Stimulated activated CD4-positive, alpha-beta T cell treated with anti-CD3 and anti-CD28 coated beads, TNF-alpha, amount 100 ng/mL, for 48 hours (primary cell): ENCODE measurements at regions not wholly inside any gene's neighbourhood (a gene's known extent, or its start where the extent isn't known, plus 50 kb on each side); places are given as distances from the start of the nearest gene placed in this dataset.
"Not testable (repeated sequence)": the region's sequence is repeated elsewhere in the genome, so short reads cannot be mapped to it uniquely, and the experiment has no call there.

Source experiments
- DNase-seq, 3 donors: peaks; one replicate each; pipeline ENCODE4 v3.0.0-alpha.2; 2020; ENCODE audit warnings: low read depth in 3 of 3

GRCh38 chr15:59896663-59897074 lies 107.4 kb upstream of the FOXB1 start:
- no peak for DNase-seq

DNA sequence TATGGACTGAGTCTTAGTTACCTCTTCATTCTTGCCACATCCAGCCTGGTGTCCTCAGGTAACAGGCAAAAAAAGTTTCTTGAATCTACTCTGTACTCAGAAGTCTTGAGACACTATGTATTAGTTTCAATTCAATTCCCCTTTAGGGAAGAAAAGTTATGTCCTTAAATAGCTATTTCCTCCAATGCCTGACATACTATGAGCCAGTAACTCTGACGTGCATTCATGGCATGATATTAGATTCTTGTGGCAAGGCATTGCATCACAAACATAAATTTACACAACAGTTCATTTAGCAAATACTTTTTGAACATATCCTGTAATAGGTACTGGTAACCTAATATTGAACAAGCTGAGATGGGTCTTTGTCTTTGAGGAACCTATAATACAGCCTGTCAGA lies 109.3 kb upstream of the FOXB1 start:
- DNase-seq = no peak

- no peak for DNase-seq
Measured at GRCh38 chr15:59892985-59893384, 111.1 kb upstream of the FOXB1 start.

DNA sequence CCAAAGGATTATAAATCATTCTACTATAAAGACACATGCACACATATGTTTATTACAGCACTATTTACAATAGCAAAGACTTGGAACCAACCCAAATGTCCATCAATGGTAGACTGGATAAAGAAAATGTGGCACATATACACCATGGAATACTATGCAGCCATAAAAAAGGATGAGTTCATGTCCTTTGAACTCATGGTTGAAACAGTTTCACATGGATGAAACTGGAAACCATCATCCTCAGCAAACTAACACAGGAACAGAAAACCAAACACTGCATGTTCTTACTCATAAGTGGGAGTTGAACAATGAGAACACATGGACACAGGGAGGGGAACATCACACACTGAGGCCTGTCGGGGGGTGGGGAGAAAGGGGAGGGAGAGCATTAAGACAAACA lies 116.2 kb upstream of the FOXB1 start:
- DNase-seq = not testable (repeated sequence)

DNA sequence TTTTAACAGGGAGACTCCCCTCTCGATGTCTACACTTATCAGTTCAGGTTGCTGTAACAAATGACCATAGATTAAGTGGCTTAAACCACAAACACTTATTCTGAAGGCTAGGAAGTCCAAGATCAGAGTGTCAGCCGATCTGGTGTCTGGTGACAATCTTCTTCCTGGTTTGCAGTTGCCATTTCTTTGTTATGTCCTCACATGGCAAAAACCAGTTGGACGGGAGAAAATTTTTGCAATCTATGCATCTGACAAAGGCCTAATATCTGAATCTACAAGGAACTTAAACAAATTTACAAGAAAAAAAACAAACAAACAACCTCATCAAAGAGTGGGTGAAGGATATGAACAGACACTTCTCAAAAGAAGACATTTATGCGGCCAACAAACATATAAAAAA lies 116.9 kb upstream of the FOXB1 start:
- DNase-seq = no peak

DNA sequence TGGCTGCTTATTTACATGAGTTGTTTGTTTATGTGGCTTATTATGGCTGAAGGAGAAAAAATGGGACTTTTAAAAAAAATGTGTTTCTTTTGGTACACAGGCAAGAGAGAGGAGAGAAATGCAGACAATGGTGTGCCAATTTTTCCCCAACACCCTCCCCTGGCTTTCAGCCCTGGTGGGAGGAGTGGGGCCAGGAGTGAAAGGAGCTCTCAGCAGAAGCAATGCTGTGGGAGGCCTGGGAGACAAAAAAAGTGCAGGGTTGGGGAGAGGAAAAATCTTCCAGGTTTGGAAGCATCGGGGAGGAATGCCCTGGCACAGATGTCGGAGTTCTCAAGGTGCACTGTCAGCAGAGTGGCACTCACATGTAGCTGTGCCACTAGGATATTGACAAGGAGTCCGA lies 117.7 kb upstream of the FOXB1 start:
- DNase-seq = no peak

- DNase-seq = no peak
Measured at GRCh38 chr15:59885832-59886231, 118.3 kb upstream of the FOXB1 start.

GRCh38 chr15:59879506-59880265 lies 124.4 kb upstream of the FOXB1 start:
- no peak for DNase-seq

GRCh38 chr15:59876140-59876539 lies 128.0 kb upstream of the FOXB1 start:
- no peak for DNase-seq

GRCh38 chr15:59873644-59874272 lies 130.4 kb upstream of the FOXB1 start:
- DNase-seq = no peak

GRCh38 chr15:59867086-59867855 lies 136.8 kb upstream of the FOXB1 start:
- DNase-seq = no peak

- DNase-seq = no peak
Measured at GRCh38 chr15:59866642-59867041, 137.5 kb upstream of the FOXB1 start.

DNA sequence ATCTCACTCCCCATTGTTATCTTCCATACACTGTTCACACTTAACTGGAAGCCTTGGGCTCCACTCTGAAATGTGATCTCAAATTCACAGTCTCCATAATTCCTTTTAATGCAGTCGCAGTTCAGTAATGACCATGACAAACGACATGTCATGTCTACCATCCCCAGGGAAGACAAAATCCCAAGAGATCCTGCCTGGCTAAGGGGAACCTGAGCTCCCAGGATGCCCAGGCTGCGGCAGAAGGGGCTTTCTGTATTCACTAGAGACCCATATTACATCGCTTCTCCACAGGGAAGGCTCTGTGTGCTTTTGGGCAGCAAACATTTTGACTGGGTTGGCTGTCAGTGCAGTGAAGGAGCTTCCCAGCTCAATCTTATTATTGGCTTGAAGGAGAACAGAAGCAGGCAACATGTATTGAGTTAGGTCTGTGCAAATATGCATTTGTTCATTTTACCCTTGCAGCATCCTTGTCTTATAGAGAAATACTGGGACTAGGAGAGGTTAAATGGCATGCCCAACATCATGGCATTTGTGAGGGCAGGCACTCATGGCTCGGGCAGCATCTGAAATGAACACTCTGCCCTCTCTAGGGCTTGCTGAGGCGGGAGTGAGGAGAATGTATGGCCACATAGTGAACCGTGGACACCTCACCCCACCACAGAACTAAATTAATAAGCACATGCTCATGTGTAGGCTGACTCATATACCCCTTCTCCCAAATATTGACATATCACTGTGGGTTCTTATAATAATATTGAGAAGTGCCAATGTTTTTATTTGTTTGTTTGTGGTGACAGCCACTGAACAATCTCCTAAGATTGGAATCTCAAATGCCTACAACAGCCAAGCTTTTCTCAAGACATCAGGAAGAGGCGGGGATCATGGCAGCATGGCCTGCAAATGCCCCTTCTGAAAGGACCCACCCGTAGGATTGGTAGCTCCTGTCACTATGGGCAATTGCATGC lies 141.6 kb upstream of the FOXB1 start:
- DNase-seq = no peak

- no peak for DNase-seq
Measured at GRCh38 chr15:59847968-59848367, 156.1 kb upstream of the FOXB1 start.

GRCh38 chr15:59845942-59846499 lies 156.9 kb upstream of the BNIP2 start:
- DNase-seq = no peak

DNA sequence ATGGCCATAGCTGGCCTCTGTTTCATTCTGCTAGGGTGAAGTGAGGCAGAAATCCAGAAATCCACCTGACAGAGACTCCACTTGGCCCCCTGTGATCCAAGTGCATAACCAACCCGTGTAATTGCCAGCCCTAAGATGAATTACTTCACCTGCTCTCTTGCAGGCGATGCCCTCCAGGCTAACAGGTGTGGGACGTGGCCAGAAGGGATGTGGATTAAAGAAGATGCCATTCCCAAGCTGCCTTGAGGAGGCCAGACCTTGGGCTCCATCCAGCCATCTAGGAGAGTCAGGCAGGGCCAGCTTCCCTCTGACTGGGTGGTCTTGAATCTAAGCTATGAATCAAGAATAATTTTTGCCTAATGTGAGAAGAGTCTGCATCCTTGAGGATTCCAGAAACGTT lies 154.5 kb upstream of the BNIP2 start:
- no peak for DNase-seq

GRCh38 chr15:59841036-59841435 lies 151.9 kb upstream of the BNIP2 start:
- no peak for DNase-seq

GRCh38 chr15:59839906-59840305 lies 150.8 kb upstream of the BNIP2 start:
- DNase-seq = no peak

DNA sequence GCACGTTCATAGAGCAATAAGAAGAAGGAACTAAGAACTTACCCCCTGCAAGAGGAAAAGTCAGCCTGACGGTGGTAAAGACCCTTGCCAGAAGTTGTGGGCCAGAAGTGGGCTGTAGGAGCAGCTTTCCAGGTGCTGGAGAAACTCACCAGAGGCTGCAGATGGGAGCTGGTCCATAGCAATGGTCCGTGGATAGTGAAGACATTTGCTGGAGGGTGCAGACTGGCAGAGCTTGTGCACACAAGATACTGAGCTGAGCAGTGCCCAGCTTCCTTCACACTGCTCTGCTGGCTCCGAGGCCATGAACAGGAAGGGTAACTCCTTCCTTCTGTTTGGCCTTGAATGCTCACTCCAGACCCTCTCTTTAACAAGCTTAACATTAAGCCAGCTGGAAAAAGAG lies 149.8 kb upstream of the BNIP2 start:
- DNase-seq = no peak

DNA sequence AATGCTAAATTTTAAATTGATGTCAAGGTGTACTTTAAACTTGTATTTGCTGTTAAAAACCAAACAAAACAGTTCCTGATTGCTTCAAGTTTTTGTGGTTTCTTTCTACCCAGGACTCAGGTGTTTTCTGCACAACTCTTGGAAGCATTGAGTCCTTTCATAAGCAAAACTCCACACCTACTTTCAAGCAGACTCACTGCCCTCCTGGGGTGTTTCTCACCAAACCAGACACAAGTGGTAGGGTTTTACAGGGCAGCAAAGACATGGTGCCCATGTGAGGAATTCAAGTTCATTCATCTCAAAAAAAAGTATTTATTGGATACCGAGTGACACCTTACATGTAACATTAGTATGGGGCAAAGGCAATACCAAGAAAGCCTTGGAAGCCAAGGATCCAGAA lies 146.7 kb upstream of the BNIP2 start:
- DNase-seq = no peak

DNA sequence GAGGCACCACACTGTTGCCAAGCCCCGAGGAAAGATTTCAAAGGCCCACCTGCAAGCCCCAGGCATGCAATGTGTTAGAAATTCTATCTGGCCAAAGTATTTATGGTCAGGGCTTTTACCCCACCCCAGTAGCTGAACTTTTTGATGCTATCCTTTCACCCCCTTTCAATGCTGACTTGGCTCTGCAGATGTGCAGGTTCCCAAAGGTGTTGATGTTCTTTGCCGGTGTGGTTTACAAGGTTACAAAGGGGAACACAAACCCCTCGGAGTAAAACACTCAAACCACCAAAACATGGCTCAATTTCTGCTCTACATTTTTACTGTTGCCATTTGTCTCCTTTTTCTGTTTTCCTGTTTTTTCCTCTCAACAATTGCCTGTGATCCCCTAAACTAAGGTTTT lies 145.4 kb upstream of the BNIP2 start:
- no peak for DNase-seq
